HG02588 (cell line): ENCODE measurements at regions not wholly inside any gene's neighbourhood (a gene's known extent, or its start where the extent isn't known, plus 50 kb on each side); places are given as distances from the start of the nearest gene placed in this dataset.
A peak's percentile ranks its signal among the peaks of the same experiment; 100 is the strongest.

Source experiments
- ATAC-seq: cut with Tn5 transposase; IDR thresholded peaks from one replicate; pipeline ENCODE4 v1.9.1; 2021; ENCODE audit warnings: mild to moderate bottlenecking, moderate library complexity; ENCODE audit not compliant: unreplicated experiment

DNA sequence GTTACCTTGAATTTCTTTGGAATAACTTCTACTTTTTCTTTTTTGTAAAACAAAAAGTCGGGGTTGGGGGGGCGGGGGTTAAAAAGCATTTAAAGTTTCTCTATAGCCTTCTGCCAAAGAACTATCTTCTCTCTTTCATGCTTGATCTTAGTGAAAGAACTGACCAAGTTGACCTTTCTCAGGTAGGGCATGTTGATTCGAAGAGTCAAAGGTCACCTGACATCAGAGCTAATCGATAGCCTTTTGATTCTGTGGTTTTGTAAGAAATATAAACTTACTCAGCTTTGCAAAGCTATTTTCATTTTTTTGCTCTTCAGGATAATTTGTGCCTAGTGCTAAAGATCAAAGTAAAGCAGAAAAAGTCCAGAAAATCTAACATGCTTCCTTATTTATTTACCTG, 181.5 kb downstream of the IRS2 start:
- ATAC-seq = no peak

DNA sequence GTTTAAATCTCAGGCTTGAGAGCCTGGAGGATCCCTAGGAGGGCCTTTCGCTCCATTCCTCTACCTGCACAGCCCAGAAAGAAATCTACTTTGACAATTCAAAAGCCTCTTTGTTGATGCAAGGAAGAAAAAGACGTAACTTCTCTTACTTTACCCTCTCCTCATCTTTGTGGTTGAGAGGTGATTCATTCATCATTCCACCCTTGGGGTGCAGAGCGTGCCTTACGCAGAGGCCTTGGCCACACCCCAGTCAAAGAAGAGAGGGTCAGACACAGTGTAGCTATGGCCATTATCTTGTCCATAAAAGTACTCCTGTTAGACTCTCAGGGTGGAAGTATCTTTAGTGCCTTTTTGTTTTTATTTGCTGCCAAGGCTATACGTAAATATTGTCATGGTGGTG, 184.0 kb downstream of the IRS2 start:
- ATAC-seq = no peak

DNA sequence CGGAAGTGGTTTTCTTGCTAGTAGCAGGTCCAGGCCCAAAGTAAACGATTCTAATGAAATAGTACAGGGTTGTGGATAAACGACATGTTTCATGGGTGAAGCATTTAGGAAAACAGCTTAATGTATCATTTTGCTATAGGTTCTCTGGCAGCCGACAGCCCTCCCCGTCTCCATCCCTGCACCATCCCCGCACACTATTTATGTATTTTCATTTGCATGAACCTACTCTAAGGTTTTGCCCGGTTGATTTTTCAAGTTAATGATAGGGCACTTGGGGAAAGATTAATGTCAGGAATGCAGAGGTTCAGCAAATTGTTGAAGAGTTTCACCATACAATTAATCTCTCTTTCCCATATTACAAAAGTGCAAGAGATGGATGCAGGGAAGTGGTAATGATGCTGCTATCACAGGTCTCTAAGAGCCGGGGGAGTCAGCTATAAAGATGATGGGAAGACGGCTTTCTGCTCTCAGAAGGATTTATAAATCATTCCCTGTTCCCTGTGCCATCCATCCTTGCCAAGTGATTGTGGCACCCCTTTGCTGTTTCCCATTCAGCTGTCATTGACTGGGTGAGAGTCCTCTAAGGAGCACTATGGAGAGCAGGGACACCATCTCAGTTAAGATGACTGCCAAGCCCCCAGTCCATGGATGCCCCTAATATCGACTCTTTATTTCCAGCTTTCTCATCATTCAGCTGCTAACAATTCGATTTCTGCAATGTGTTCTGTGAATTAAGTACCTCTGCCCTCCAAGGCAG, 186.3 kb downstream of the IRS2 start:
- no peak for ATAC-seq

DNA sequence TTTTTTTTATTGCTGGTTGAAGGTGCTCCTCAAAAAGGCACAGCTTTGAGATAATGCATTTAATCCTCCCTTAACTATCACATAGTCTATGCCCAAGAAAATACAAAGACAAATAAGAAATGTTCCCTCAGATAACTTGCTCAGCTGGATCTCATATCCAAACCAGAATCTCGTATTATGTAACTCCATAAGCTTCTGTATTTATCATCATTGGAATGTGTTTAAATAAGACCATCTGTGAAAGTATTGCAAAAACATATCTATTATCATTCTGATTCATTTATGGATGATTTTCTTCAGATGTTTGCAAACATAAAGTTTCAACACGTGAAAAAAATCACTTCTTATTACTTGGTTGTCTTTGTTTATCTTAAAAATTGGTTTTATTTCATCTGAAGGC, 190.9 kb downstream of the IRS2 start:
- ATAC-seq = no peak

DNA sequence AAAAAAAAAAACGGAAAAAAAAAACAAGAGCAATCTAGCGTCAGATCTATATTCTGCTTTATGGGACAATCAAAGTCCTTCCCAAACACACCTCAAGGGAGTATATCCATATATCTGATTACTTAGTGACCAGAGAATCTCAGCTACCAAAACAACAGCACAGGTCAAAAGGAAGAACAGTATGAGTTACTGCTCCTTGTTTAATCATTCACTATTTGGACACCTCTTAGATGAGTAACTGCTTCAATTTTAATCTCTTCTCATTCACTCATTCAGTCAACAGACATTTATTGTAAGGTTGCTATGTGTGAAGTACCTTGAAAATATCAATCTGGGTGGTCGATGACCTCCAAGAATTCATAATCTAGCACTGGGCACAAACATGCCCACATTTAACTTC, 193.2 kb downstream of the IRS2 start:
- no peak for ATAC-seq

DNA sequence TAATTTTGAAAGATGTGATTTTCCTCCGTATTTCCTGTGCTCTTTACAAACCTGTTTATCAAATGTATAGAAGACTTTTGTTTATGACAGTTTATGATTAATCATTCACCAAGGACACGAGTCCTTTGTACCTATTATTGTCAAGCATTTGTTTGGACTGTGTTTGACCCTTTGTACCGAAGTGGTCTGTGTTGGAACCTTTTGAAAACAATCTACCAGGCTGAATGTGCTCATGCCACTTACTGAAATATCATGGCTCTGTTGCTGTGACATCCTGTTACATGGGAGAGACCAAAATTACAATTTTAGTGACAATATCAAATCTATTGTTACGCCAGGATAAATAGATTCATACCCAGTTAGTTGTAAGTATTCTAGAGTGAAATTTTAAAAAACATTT, 193.6 kb downstream of the IRS2 start:
- ATAC-seq = no peak

DNA sequence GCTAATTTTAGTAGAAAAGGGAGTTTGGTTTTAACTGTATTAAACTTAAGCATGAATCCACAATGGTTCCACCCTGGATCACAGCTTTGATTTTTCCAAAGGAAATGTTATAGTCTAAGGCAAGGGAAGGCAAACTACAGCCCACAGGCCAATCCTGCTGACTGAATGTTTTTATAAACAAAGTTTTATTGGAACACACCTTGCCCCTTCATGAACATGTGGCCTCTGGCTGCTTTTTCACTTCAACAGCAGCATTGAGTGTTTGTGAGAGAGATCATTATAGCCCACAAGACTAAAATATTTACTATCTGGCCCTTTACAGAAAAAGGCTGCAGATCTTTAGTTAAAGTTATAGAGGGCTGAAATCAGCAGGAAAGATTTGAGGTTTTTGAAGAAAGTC, 198.7 kb downstream of the IRS2 start:
- ATAC-seq = no peak

DNA sequence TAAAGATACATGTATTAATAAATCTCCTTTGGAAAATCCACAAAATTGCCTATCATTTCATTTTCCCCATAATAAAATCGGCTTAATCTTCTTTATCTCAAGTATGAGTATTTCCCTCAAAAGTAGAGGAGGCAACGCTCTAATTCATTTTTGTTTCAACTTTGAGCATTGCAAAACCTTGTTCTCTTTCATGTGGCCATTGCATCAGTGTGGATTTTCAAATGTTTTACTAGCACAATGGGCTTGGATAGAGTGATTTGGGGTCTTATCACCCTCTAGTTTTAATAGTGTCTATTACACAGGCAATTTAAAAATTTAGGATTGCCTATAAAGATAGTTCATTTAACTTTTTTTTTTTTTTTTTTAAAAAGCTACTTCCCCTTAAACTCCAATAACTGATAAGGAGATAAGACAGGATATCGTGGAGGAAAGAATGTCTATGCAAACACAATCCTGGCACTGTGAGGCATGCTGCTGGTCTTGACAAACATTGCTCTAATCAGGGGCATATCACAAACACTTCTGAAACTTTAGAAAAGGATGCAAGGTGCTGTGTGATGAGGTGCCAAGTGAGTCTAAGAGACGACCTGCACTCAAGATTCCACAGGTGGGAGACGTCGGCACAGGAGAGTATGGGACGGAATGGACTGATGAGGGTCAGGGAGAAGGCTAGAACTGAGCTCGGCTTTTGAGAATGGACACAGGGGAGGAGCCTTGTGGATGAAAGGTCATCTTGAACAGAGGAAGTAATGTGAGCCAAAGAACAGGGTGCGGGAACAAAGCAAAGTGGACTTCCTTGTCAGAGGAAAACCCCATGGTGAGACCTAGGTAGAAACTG, 199.7 kb downstream of the IRS2 start:
- ATAC-seq = no peak

DNA sequence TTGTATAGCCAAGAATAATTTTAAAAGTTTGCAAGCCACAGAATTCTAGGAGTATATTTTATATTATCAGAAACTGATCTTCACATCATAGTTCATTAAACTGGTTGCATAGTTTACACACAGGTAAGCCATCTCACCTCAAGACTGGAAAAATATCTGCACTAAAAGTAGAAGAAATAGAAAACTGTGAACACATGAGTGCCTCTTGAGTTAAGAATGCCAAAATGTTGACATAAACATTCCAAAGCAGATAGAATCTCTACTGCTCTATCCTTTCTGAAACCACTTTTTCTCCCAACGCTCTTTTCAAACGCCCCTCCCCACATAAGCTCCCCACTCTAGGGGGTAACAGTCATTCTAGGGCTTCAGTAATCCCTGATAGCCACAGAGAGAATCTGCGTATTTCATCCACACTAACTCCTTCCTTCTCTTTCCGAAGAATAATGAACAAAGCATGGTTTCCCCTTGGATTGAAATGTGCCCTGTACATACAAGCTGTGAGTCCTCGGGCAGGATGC, 201.5 kb downstream of the IRS2 start:
- ATAC-seq = no peak

DNA sequence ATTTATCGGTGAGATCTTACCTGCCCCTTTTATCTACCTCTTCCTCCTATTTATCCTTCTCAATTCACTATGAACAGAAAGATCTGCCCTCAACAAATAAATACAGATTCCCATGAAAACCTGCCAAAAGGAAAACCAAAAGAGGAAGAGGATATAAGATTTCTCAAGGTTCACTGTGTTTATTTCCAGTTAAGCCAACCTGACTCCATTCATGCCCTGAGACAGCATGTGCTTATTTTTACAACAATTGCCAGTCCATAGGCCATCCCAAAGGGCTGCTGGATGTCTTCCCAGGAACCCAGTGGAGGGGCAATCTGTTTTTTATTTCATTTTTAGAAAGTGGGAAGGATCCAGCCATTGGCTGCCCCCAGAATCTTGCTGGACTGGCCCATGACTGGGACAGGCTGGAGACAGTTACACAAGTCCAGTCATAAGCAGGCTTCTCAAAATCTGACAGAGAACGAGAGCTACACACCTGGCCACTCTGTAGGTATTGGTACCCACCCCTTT, 209.1 kb downstream of the IRS2 start:
- no peak for ATAC-seq

DNA sequence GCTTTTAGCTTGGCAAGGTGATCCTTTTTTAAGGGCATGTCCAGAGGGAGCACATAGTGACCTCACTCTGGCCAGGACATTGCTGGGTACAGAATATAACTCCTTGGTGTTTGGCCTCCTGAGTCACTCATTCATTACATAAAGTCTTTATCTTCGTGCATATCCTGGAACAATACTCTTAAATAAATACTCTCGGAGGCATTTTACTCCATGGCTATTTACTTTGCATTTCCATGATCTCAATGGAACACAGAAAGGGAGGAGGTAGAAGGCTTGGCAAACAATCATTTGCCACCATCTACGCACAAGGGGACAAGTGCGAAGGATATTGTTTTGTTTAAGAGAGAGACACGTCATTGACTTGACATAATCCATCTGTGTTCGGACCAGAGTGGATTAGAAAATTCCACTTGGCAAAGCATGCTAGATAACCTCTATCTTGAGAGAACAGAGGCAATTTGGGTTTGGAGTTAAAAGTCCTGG, 210.0 kb downstream of the IRS2 start:
- ATAC-seq = no peak

DNA sequence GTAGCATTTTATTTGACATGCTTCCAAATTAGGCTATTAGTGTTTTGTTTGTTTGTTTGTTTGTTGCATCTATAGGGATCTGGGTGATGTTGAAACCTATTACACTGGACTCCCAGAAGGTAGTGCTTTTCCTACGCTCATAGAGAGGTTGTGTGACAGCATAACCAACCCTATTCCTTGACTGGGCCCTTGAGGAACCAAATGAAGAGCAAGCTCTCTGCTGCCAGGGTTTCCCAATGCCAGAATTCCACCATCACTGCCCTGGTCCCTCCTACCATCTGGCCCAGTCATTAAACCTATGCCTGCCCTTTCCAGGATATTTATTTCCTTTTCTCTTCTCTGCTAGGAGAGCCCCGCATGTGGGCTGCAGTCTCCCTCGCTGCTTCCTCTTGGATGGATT, 210.6 kb downstream of the IRS2 start:
- no peak for ATAC-seq

DNA sequence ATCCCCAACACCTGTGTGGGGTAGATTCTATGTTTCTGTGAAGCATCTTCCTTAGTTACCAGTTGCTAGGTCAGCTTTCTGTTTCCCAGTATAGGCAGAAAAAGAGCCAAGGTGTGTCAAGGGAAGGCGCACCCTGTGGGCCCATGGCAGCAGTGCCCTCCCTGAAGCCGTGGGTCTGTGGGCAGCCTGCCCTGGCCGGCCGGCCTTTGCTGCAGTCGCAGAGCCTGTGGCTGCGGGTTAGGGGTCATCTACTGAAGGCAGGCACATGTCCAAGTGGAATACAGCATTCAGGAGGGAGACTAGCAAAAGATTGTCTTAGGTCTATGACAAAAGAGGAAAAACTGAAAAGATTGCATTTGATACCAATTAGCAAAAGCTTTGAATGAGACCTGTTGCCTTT, 214.0 kb downstream of the IRS2 start:
- no peak for ATAC-seq

DNA sequence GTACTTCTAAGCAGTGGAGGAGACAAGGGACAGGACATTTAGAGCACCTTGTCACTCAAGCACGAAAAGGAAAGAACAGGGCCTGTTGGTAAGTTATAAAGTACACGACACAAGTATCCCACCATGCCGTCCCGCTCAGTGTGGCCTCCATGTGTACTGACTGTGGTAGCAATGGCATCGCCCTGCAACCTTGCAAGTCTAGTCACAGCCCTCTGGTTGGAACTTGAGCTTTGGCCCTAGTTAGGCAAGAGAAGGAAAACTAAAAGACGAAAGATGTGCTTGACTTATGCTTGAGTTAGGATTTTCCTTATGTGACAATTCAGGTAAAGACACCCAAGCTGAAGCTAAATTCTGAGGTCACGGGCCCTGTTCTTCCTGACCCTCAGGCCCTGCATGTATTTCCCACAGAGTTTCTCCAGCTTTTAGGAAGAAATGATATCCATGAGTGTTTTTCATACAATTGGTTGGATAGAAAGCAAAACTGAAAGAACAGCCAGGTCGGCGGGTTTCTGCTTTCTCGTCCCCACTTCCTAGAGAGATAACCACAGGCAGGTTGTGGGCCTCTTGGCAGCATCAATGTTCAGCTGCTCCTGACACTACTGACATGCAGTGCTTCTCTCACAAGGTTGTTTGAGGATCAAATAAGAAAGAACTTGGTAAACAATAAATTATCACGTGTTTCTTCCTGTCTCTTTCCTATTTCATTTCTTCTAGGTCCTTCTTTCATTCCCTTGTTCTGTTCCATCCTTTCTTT, 216.2 kb downstream of the IRS2 start:
- peak; percentile 94 for ATAC-seq

DNA sequence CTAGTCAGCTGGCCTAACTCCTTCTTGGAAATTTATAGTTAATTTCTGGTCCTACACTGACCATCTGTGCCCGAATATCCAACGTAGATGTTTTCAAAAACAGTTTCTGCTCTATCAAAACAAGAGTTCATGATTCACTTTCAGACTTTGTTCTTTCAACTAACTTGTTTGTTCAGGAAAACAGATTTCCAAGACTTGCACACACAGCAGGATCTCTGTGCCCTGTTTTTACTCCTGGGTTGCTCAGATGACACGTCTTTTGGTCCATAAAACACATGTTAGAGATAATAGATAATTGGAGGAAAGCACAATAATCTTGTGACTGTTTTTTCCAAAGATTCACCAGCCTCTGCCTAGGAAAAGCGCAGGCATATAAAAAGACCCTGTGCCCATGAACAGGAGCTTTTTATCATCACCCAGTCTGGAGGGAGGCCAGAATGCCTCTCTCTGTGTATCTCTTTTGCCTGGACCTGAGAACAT, 218.0 kb downstream of the IRS2 start:
- no peak for ATAC-seq

DNA sequence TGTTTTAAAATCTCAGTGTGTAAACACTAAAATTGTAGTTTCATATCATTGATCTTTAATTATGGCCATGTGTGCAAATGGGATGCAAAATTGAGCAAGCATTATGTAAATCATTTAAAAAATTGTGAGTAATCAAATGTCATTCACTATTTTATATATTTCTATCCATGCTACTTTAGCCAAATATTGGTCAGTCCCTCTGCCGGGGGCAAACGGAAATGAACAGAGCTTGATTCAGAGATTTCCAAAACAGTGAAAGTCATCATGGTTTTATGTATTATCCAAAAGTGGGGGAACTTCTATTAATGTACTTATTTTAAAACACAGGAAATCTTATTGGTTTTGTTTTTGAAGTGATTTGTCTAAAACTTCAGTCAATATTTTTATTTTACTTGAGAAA, 219.1 kb downstream of the IRS2 start:
- no peak for ATAC-seq

DNA sequence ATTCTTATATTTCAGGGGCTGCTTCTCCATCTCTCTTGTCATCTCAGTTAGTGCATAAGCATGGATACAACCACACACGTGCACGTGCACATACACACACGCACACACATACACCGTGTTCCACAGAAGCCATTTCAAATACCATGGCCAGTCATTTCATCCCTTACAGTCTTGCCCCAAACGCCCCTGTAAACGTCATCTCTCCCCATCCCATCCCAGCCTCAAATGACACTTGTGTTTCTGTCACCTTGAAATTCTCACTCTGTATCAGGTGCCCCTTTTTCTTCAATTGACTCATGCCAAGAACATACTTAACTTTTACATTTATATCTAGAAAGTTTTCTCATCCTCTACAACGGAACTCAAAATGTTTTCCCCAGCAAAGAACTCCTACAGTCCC, 220.5 kb downstream of the IRS2 start:
- no peak for ATAC-seq

DNA sequence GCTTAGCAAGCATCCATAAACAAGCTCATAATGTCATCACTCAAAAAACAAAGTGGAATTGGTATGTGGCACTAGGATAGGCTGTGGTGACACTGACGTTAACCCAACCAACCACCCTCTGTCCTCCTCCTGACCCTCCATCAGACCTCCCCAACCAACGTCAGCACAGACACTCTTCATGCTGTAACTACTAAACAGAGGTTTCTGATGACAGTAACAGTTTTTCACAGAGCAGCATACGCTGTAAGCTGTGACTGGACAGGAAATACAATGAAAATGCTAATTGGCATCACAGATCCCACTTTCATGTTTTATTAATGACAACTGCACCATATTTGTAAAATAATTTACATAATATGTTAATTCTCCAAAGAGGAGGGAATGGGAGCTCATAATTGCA, 238.0 kb downstream of the IRS2 start:
- peak; percentile 32 for ATAC-seq

DNA sequence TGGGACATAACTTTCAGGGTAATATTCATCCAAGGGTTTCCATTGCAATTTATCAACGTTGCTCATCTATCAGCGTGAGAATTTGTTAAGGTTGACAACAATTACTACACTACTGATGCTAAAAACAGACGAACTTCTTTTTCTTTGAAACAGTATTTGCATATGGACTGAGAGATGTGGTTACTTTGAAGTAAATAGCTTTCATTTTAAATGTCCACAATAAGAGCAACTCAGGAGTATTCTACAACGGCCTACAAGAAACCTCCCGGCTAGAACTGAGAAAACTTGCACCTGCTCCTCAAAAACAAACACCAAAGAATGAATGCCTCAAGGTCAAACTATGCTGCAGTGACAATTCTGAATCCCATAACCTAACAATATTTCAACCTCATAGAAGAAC, 238.4 kb downstream of the IRS2 start:
- ATAC-seq = peak; percentile 90

DNA sequence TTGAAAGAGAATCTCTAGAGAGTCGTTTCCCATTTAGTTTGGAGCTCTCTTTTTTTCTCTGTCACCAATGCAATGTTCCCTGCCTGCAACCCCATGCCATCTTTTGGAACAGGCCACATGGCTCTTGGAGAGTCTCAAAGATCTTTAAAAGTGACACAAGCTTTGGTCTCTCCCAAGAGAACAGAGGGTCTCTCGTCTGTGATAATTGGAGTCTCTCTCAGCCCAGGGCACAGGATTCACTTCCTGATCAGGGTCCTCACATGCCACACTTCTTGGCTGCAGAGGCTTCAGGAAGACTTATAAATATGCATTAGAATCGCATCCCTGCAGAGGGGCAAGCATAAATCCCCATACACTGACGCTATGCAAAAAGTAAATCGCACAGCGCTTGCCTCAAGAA, 240.5 kb downstream of the IRS2 start:
- ATAC-seq = no peak

DNA sequence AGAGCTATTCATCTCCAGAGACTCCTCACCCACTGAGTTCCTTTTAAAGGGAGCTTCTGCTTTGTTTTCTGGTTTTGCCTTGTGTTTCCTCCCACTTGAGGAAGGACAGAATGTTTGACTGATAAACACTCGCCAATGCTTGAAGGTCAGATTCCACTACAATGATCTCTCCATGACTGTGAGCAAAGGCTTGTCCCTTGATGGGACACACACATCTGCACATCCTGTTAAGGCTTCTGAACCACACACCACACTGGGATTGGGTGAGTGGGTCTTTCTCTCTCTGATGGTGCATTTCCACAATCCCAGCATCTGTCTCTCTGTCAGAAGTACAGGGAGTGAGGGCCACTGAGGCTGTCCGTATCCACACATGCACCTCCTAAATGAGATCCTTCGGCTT, 245.3 kb downstream of the IRS2 start:
- no peak for ATAC-seq
